Liver (tissue), 8 donors: ENCODE measurements at regions not wholly inside any gene's neighbourhood (a gene's known extent, or its start where the extent isn't known, plus 50 kb on each side); places are given as distances from the start of the nearest gene placed in this dataset.

ENCODE experiments used
- DNase-seq: peaks from one replicate; pipeline ENCODE4 v3.0.0-alpha.2; 2017; ENCODE audit warnings: low spot score
- H3K27ac ChIP-seq, 2 donors: one replicate each; pipeline ENCODE4 v1.7.0; 2013; ENCODE audit warnings: inconsistent platforms in 2 of 2, low read length in 2 of 2, control low read depth in 1 of 2, low read depth in 1 of 2, mild to moderate bottlenecking in 1 of 2
- H3K27me3 ChIP-seq, 4 donors: one replicate each; pipeline versions ENCODE4 v1.6.1 to v1.7.0; 2013; ENCODE audit warnings: low read length in 3 of 4, inconsistent platforms in 1 of 4, mild to moderate bottlenecking in 1 of 4, moderate library complexity in 1 of 4; ENCODE audit not compliant: control insufficient read depth in 4 of 4, insufficient read depth in 4 of 4
- H3K36me3 ChIP-seq, 4 donors: one replicate each; pipeline versions ENCODE4 v1.6.1 to v1.7.0; 2013; ENCODE audit warnings: low read length in 3 of 4, mild to moderate bottlenecking in 3 of 4, low read depth in 1 of 4, moderate library complexity in 1 of 4; ENCODE audit not compliant: control insufficient read depth in 4 of 4, insufficient read depth in 3 of 4
- H3K4me1 ChIP-seq, 4 donors: one replicate each; pipeline versions ENCODE4 v1.6.1 to v1.7.0; 2013; ENCODE audit warnings: low read length in 3 of 4, mild to moderate bottlenecking in 3 of 4, moderate library complexity in 1 of 4; ENCODE audit not compliant: control insufficient read depth in 4 of 4, insufficient read depth in 4 of 4
- H3K4me3 ChIP-seq, 3 donors: one replicate each; pipeline versions ENCODE4 v1.6.1 to v1.7.0; 2013; ENCODE audit warnings: low read length in 3 of 3, control low read depth in 1 of 3, low read depth in 1 of 3, mild to moderate bottlenecking in 1 of 3
- H3K9ac ChIP-seq, 2 donors: one replicate each; pipeline ENCODE4 v1.7.0; 2013; ENCODE audit warnings: low read length in 2 of 2, mild to moderate bottlenecking in 2 of 2, moderate library complexity in 2 of 2, control low read depth in 1 of 2, low read depth in 1 of 2
- H3K9me3 ChIP-seq, 4 donors: one replicate each; pipeline versions ENCODE4 v1.6.1 to v1.7.0; 2013; ENCODE audit warnings: low read length in 3 of 4; ENCODE audit not compliant: control insufficient read depth in 4 of 4
- ATF3 ChIP-seq: IDR thresholded peaks from 2 replicates; pipeline ENCODE4 v1.6.1; 2016; ENCODE audit warnings: antibody characterized with exemption
- CTCF ChIP-seq: fragments of 150-350 bp; IDR thresholded peaks from 2 replicates; pipeline ENCODE4 v1.5.1; 2017; ENCODE audit warnings: improper control_type of control experiment, low read depth, low read length; ENCODE audit not compliant: missing input control
- EGR1 ChIP-seq, 2 donors: IDR thresholded peaks; 2 replicates each; pipeline ENCODE4 v1.6.1; 2016 to 2018; ENCODE audit warnings: antibody characterized with exemption in 2 of 2, low read depth in 2 of 2
- FOXA1 ChIP-seq: IDR thresholded peaks from 2 replicates; pipeline ENCODE4 v1.6.1; 2016; ENCODE audit warnings: antibody characterized with exemption
- FOXA2 ChIP-seq: IDR thresholded peaks from 2 replicates; pipeline ENCODE4 v1.6.1; 2016; ENCODE audit warnings: antibody characterized with exemption
- GABPA ChIP-seq, 2 donors: IDR thresholded peaks in 1 of 2; conservative IDR thresholded peaks in 1 of 2; 2 replicates each; pipeline ENCODE4 v1.6.1; 2016; ENCODE audit warnings: antibody characterized with exemption in 2 of 2, mild to moderate bottlenecking in 1 of 2, moderate library complexity in 1 of 2
- HNF4A ChIP-seq, 2 donors: conservative IDR thresholded peaks; 2 replicates each; pipeline ENCODE4 v1.6.1; 2016; ENCODE audit warnings: antibody characterized with exemption in 2 of 2, mild to moderate bottlenecking in 2 of 2
- HNF4G ChIP-seq: IDR thresholded peaks from 2 replicates; pipeline ENCODE4 v1.6.1; 2016; ENCODE audit warnings: antibody characterized with exemption
- JUND ChIP-seq, 2 donors: IDR thresholded peaks; 2 replicates each; pipeline ENCODE4 v1.6.1; 2016; ENCODE audit warnings: antibody characterized with exemption in 2 of 2
- MAX ChIP-seq: IDR thresholded peaks from 2 replicates; pipeline ENCODE4 v1.6.1; 2016; ENCODE audit warnings: antibody characterized with exemption
- NR2F2 ChIP-seq: IDR thresholded peaks from 2 replicates; pipeline ENCODE4 v1.6.1; 2016; ENCODE audit warnings: antibody characterized with exemption
- RAD21 ChIP-seq, 2 donors: IDR thresholded peaks; 2 replicates each; pipeline ENCODE4 v1.6.1; 2016; ENCODE audit warnings: antibody characterized with exemption in 2 of 2, mild to moderate bottlenecking in 2 of 2
- REST ChIP-seq: IDR thresholded peaks from 2 replicates; pipeline ENCODE4 v1.6.1; 2016; ENCODE audit warnings: antibody characterized with exemption, mild to moderate bottlenecking
- RXRA ChIP-seq, 2 donors: IDR thresholded peaks; 2 replicates each; pipeline ENCODE4 v1.6.1; 2017 to 2018; ENCODE audit warnings: antibody characterized with exemption in 2 of 2, mild to moderate bottlenecking in 1 of 2
- SP1 ChIP-seq: IDR thresholded peaks from 2 replicates; pipeline ENCODE4 v1.6.1; 2018; ENCODE audit warnings: antibody characterized with exemption, mild to moderate bottlenecking
- TAF1 ChIP-seq: conservative IDR thresholded peaks from 2 replicates; pipeline ENCODE4 v1.6.1; 2016; ENCODE audit warnings: antibody characterized with exemption, mild to moderate bottlenecking
- YY1 ChIP-seq: IDR thresholded peaks from 2 replicates; pipeline ENCODE4 v1.6.1; 2016; ENCODE audit warnings: antibody characterized with exemption, mild to moderate bottlenecking
- ZBTB33 ChIP-seq: IDR thresholded peaks from 2 replicates; pipeline ENCODE4 v1.6.1; 2016; ENCODE audit warnings: antibody characterized with exemption
- WGBS: extraction: QIAGEN DNeasy Blood & Tissue Kit; methylation state at CpG from one replicate; pipeline ENCODE4 v1.1.7; 2013; 5-methylcytosine and 5-hydroxymethylcytosine counted together
- donor health status: healthy.
- donor health status: healthy.
- donor health status: healthy.
- donor health status: healthy.
- donor health status: healthy.

GRCh38 chrX:45762699-45763647 lies 562.3 kb upstream of the DIPK2B start:
- peaks cover 0 to 2% (median 0%) of the 10 kb centered on the region in 4 donors for H3K4me1 ChIP-seq
- 88% methylated on average over 6 of the region's 6 CpGs for WGBS
- H3K9ac ChIP-seq: no peak overlapping the region
- no peak for DNase-seq
- H3K9me3 ChIP-seq: no peaks in the 10 kb centered on the region
- H3K4me3 ChIP-seq: no peak overlapping the region
- H3K27ac ChIP-seq: no peak overlapping the region
- H3K36me3 ChIP-seq: no peaks in the 10 kb centered on the region
- no peaks in the 10 kb centered on the region for H3K27me3 ChIP-seq
- TF ChIP-seq ZBTB33 (no peak), EGR1 (IDR thresholded peaks at IDR 0.05; ENCODE audit: low read depth in 2 of 2) (no peak), FOXA2 (no peak), RXRA (IDR thresholded peaks at IDR 0.05) (no peak), CTCF (no peak), REST (no peak), HNF4A (conservative IDR thresholded peaks at IDR 0.05) (no peak), NR2F2 (no peak), MAX (no peak), ATF3 (no peak), YY1 (no peak), SP1 (no peak), HNF4G (no peak), FOXA1 (no peak), JUND (IDR thresholded peaks at IDR 0.05) (no peak), TAF1 (no peak), GABPA (IDR thresholded peaks at IDR 0.05 in 1 of 2, conservative IDR thresholded peaks at IDR 0.05 in 1 of 2) (no peak), RAD21 (IDR thresholded peaks at IDR 0.05) (no peak)
